Mesothelial cell of epicardium (in vitro differentiated cells): ENCODE measurements at regions not wholly inside any gene's neighbourhood (a gene's known extent, or its start where the extent isn't known, plus 50 kb on each side); places are given as distances from the start of the nearest gene placed in this dataset.

Experiments used
- DNase-seq, 2 experiments: peaks; one replicate each; pipeline ENCODE4 v3.0.0; 2021; ENCODE audit warnings: low spot score in 2 of 2; ENCODE audit not compliant: unreplicated experiment in 2 of 2
- H3K27ac Mint-ChIP-seq: 2 replicates; pipeline ENCODE4 v1.8.0; 2021; ENCODE audit warnings: mixed read lengths
- H3K27me3 Mint-ChIP-seq: 2 replicates; pipeline ENCODE4 v1.8.0; 2021; ENCODE audit warnings: low read depth, mixed read lengths
- H3K36me3 Mint-ChIP-seq: 2 replicates; pipeline ENCODE4 v1.8.0; 2021; ENCODE audit warnings: mixed read lengths
- H3K4me1 Mint-ChIP-seq: 2 replicates; pipeline ENCODE4 v1.8.0; 2021; ENCODE audit warnings: mixed read lengths
- H3K4me3 Mint-ChIP-seq: 2 replicates; pipeline ENCODE4 v1.8.0; 2021; ENCODE audit warnings: mild to moderate bottlenecking, moderate library complexity, mixed read lengths
- H3K9me3 Mint-ChIP-seq: 2 replicates; pipeline ENCODE4 v1.8.0; 2021; ENCODE audit warnings: mixed read lengths
- TF ChIP-seq, protein P1 (sequence below): fragments of 200-600 bp; sonication (generic); IDR thresholded peaks from one replicate; pipeline ENCODE4 v1.5.0; 2021; ENCODE audit warnings: antibody characterized with exemption; ENCODE audit not compliant: unreplicated experiment

DNA sequence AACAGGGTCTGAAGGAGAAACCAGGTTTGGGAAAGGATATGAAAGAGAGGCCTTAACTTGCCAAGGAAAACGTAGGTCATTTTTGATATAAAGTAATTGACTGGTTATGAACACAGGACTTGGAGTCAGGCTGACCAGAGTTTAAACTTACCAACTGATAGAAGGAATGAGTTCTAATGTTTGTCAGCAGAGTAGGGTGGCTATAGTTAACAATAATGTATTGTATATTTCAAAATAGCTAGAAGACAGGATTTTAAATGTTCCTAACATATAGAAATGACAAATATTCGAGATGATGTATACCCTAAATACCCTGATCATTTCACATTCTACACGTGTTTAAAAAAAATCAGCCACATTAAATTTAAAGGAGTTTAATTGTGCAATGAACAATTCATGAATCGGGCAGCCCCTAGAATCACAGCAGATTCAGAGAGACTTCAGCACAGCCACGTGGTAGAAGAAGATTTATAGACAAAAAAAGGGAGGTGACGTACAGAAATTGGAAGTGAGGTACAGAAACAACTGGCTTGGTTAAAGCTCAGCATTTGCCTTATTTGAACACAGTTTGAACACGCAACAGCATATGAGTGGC lies 52.5 kb upstream of the PLEKHG7 start:
- peaks cover 6% of the 10 kb centered on the region for H3K4me1 Mint-ChIP-seq
- no peaks in the 10 kb centered on the region for H3K27me3 Mint-ChIP-seq

DNA sequence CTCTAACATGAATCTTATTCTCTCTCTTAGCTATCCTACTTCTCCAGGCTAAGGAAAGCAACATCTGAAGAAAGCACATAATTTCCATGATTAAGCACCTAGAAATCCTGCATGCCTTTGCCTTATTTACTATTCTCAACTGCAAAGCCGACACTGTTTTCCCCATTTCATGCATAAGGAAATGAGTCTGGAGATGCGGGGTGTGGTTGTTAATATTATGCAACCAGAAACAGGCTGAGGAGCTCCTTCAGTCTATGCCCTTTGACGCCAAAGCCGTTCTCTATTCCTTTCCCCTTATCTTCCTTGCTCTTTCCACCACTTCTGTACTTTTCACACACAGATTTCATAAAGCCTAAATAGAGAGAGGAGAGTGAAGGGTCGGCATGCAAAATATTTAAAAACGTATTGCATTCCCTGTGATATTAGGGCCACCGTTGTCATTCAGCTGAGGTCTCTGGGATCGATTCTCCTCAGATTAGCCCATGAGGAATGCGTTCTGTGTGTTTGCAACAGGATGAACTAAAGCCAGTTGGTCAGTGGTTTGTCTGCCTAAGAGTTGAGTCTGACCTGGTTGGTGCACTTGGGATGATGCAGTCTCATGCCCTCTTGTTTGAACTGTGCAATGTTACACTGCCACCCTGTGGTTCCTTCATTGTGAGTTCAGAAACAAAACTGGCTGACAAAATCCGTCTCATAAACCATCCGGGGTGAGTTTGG lies 53.1 kb upstream of the PLEKHG7 start:
- peaks cover 16% of the 10 kb centered on the region for H3K9me3 Mint-ChIP-seq
- H3K4me3 Mint-ChIP-seq = no peak overlapping the region
- H3K27me3 Mint-ChIP-seq = no peaks in the 10 kb centered on the region
- H3K27ac Mint-ChIP-seq = no peak overlapping the region
- H3K36me3 Mint-ChIP-seq = no peaks in the 10 kb centered on the region
- TF ChIP-seq, protein P1, sequence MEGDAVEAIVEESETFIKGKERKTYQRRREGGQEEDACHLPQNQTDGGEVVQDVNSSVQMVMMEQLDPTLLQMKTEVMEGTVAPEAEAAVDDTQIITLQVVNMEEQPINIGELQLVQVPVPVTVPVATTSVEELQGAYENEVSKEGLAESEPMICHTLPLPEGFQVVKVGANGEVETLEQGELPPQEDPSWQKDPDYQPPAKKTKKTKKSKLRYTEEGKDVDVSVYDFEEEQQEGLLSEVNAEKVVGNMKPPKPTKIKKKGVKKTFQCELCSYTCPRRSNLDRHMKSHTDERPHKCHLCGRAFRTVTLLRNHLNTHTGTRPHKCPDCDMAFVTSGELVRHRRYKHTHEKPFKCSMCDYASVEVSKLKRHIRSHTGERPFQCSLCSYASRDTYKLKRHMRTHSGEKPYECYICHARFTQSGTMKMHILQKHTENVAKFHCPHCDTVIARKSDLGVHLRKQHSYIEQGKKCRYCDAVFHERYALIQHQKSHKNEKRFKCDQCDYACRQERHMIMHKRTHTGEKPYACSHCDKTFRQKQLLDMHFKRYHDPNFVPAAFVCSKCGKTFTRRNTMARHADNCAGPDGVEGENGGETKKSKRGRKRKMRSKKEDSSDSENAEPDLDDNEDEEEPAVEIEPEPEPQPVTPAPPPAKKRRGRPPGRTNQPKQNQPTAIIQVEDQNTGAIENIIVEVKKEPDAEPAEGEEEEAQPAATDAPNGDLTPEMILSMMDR = peak; percentile 34
- peak in 1 of 2 experiments; percentile 52 for DNase-seq
- H3K4me1 Mint-ChIP-seq = peaks cover 6% of the 10 kb centered on the region

More for the DNA sequence above, 52.5 kb upstream of the PLEKHG7 start:
- TF ChIP-seq, protein P1 = no peak
- no peaks in the 10 kb centered on the region for H3K36me3 Mint-ChIP-seq
- H3K27ac Mint-ChIP-seq = no peak overlapping the region
- peaks cover 12% of the 10 kb centered on the region for H3K9me3 Mint-ChIP-seq
- no peak overlapping the region for H3K4me3 Mint-ChIP-seq
- no peak for DNase-seq

DNA sequence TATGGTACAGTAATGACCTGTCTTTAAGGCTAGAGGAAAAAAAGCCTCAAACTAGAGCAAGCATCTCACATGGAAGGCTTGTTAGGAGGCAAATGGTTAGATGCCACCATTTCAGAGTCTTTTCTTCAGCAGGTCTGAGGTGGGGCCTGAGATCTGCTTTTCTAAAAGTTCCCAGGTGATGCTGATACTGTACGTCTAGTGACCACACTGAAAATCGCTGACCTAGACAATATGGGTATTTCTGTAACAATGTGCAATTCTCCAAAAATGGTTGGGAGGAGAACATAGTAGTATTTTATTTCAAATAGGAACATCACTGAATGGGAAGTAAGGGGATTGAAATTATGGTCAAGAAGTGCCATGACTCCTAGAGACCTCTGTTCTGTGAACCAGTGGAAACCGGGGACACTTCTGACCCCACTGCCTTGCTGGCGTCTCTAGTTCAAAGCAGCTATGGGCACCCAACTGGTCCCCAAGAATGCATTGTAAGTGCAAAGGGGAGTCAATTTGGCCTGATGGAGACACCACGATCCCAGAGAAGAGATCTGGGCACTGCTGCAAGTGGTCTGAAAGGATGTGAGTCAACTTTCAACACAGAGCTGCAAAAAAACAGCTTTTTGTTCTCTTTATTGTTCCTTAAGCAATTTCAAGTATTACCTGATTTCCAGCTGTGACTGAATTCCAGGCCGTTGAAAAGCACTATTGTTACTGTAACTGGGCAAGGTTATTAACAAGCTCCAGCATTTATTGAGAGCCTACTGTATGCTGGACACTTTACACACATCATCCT lies 54.4 kb upstream of the PLEKHG7 start:
- Mint-ChIP-seq H3K4me3 (no peak overlapping the region), H3K36me3 (no peaks in the 10 kb centered on the region), H3K27ac (no peak overlapping the region), H3K4me1 (peaks cover 6% of the 10 kb centered on the region), H3K27me3 (no peaks in the 10 kb centered on the region), H3K9me3 (peaks cover 26% of the 10 kb centered on the region)
- TF ChIP-seq, protein P1 = no peak
- DNase-seq = no peak

DNA sequence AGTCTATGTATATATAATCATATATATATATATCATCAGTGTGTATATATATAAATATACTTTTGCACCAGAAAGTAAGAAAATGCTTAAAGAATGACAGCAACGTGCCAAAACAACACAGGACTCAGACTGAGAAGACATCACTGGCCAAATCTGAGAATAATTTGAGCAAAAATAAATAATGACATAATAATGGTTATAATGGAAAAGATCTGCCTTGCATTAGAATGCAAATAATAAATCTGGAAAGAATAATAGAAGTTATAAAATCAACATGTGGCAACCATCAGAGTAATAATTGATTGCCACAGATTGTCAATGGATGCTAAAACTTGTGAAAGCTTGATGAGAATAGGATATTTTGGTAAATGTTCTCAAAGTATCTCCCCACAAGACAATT lies 61.5 kb upstream of the PLEKHG7 start:
- Mint-ChIP-seq H3K9me3 (peaks cover 31% of the 10 kb centered on the region), H3K36me3 (no peaks in the 10 kb centered on the region), H3K27me3 (no peaks in the 10 kb centered on the region), H3K27ac (no peak overlapping the region), H3K4me3 (no peak overlapping the region), H3K4me1 (peaks cover 14% of the 10 kb centered on the region)
- DNase-seq = no peak
- TF ChIP-seq, protein P1 = no peak

DNA sequence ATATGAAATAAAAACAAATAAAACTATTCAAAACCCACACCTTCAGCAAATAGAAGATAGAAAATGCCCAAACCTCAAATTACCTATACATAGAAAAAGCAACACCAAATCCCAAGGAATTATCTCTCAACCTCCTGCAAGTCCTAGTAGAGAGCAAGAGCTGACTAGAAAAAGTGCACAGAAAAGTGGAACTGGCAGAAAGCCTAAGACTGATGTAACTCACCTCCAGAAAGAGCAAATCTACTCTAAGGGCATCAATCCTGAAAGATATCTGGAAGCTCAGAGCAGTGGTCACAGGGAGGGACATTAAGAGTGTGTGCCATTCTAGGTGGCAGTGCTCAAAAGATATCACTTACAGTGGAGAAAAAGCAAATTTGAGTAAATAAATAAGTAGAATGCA lies 62.1 kb upstream of the PLEKHG7 start:
- H3K27me3 Mint-ChIP-seq = no peaks in the 10 kb centered on the region
- TF ChIP-seq, protein P1 = no peak
- H3K27ac Mint-ChIP-seq = no peak overlapping the region
- DNase-seq = no peak
- H3K4me1 Mint-ChIP-seq = peaks cover 14% of the 10 kb centered on the region
- peaks cover 25% of the 10 kb centered on the region for H3K9me3 Mint-ChIP-seq
- no peaks in the 10 kb centered on the region for H3K36me3 Mint-ChIP-seq
- H3K4me3 Mint-ChIP-seq = no peak overlapping the region
